OCI-LY7 (cell line): ENCODE measurements at regions not wholly inside any gene's neighbourhood (a gene's known extent, or its start where the extent isn't known, plus 50 kb on each side); places are given as distances from the start of the nearest gene placed in this dataset.

Experiments used
- CTCF ChIP-seq: fragments of 200-600 bp; sonication (generic); conservative IDR thresholded peaks from 2 replicates; pipeline ENCODE4 v1.5.1; 2014; ENCODE audit warnings: mild to moderate bottlenecking, antibody characterized with exemption, low read length, moderate library complexity, mixed read lengths
- EZH2phosphoT487 ChIP-seq: fragments of 200-600 bp; sonication (generic); IDR thresholded peaks from 2 replicates; pipeline ENCODE4 v1.6.1; 2018; ENCODE audit warnings: low read depth, borderline replicate concordance, mild to moderate bottlenecking, mixed run types, antibody characterized with exemption, low read length, moderate library complexity, mixed read lengths

GRCh38 chr3:107272471-107272870 is 104.8 kb upstream of the CCDC54 start:
- TF ChIP-seq CTCF (no peak), EZH2phosphoT487 (no peak)
